CD4-positive, alpha-beta memory T cell (primary cell): ENCODE measurements at regions not wholly inside any gene's neighbourhood (a gene's known extent, or its start where the extent isn't known, plus 50 kb on each side); places are given as distances from the start of the nearest gene placed in this dataset.

Experiments used
- CTCF ChIA-PET: fragments of 350-600 bp; sonication (Branson Sonifier 250); formaldehyde crosslinking; loops from one replicate; lab custom pipeline; 2021; ENCODE audit warnings: inconsistent platforms; ENCODE audit not compliant: partially characterized antibody; lab: Charles Lee
- POLR2A ChIA-PET: fragments of 350-600 bp; sonication (Branson Sonifier 250); formaldehyde crosslinking; loops from one replicate; lab custom pipeline; 2021; ENCODE audit not compliant: partially characterized antibody; lab: Charles Lee
- DNase-seq, 5 donors: peaks; one replicate each; pipeline versions ENCODE4 v3.0.0 to v3.0.0-alpha.2; 2020 to 2022; ENCODE audit warnings: mixed read lengths in 1 of 5
- H3K27ac ChIP-seq: one replicate; pipeline ENCODE4 v1.7.0; 2013; ENCODE audit warnings: low read depth, low read length
- H3K27me3 ChIP-seq: 2 replicates; pipeline ENCODE4 v1.7.0; 2013; ENCODE audit warnings: mild to moderate bottlenecking, low read length, moderate library complexity; ENCODE audit not compliant: insufficient read depth
- H3K36me3 ChIP-seq: 2 replicates; pipeline ENCODE4 v1.7.0; 2013; ENCODE audit warnings: mild to moderate bottlenecking, low read length, moderate library complexity; ENCODE audit not compliant: insufficient read depth
- H3K4me1 ChIP-seq: 2 replicates; pipeline ENCODE4 v1.7.0; 2013; ENCODE audit warnings: mild to moderate bottlenecking, low read length, moderate library complexity; ENCODE audit not compliant: insufficient read depth
- H3K4me3 ChIP-seq, 2 donors: one replicate each; pipeline ENCODE4 v1.7.0; 2013; ENCODE audit warnings: low read length in 2 of 2, mild to moderate bottlenecking in 1 of 2
- H3K9me3 ChIP-seq, 2 donors: one replicate each; pipeline ENCODE4 v1.7.0; 2013; ENCODE audit warnings: low read length in 2 of 2, control low read depth in 1 of 2; ENCODE audit not compliant: control insufficient read depth in 1 of 2
- H3K27ac Mint-ChIP-seq, 7 donors: one replicate each; pipeline ENCODE4 v1.8.0; 2020 to 2021; ENCODE audit warnings: mixed read lengths in 7 of 7, mild to moderate bottlenecking in 6 of 7, inconsistent platforms in 3 of 7, moderate library complexity in 3 of 7
- H3K27me3 Mint-ChIP-seq, 2 donors: one replicate each; pipeline ENCODE4 v1.8.0; 2020 to 2021; ENCODE audit warnings: mixed read lengths in 2 of 2
- H3K36me3 Mint-ChIP-seq, 2 donors: one replicate each; pipeline ENCODE4 v1.8.0; 2020 to 2021; ENCODE audit warnings: mixed read lengths in 2 of 2, inconsistent platforms in 1 of 2, mild to moderate bottlenecking in 1 of 2
- H3K4me1 Mint-ChIP-seq, 4 donors: one replicate each; pipeline ENCODE4 v1.8.0; 2020 to 2021; ENCODE audit warnings: mixed read lengths in 4 of 4, mild to moderate bottlenecking in 1 of 4
- H3K4me3 Mint-ChIP-seq, 8 donors: one replicate each; pipeline ENCODE4 v1.8.0; 2020 to 2021; ENCODE audit warnings: mixed read lengths in 8 of 8, mild to moderate bottlenecking in 7 of 8, moderate library complexity in 6 of 8, inconsistent platforms in 3 of 8
- H3K9me3 Mint-ChIP-seq, 8 donors: one replicate each; pipeline ENCODE4 v1.8.0; 2020 to 2021; ENCODE audit warnings: mixed read lengths in 8 of 8, mild to moderate bottlenecking in 5 of 8, inconsistent platforms in 3 of 8, moderate library complexity in 1 of 8
- intact Hi-C: fragments of 100-400 bp; cut with micrococcal nuclease; formaldehyde crosslinking; loops from one replicate; pipeline ENCODE4 v1.15.1; 2023

DNA sequence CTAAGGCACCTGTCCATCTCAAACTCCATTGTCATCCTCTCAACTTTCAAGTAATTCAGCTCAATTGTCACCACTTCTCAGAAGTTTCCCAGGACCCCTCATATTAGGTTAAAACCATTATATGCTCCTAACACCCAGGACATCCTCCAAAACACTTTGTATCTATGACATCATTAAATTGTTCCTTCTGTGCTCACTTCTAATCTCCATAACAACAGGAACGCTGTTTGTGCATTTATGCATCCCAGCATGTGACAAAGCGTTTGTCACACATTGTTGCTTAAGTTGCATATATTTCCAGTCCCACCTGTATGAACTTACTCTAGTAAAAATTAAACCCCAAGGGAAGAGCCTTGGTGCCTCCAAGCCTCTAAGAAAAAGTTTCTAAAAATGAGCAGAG is 133.9 kb downstream of the TBX5 start:
- intact Hi-C loops: no loop called here
- Histone ChIP-seq H3K27ac (no peak overlapping the region), H3K9me3 (no peaks in the 10 kb centered on the region), H3K4me1 (no peaks in the 10 kb centered on the region), H3K4me3 (no peak overlapping the region), H3K27me3 (no peaks in the 10 kb centered on the region), H3K36me3 (no peaks in the 10 kb centered on the region)
- Mint-ChIP-seq H3K9me3 (peaks cover 0 to 4% (median 0%) of the 10 kb centered on the region in 8 donors), H3K4me3 (no peak overlapping the region), H3K27ac (no peak overlapping the region), H3K27me3 (no peaks in the 10 kb centered on the region), H3K36me3 (no peaks in the 10 kb centered on the region), H3K4me1 (no peaks in the 10 kb centered on the region)
- no peak for DNase-seq
- CTCF ChIA-PET: no interaction called here
- POLR2A ChIA-PET: no interaction called here

GRCh38 chr12:114269153-114269552 is 136.8 kb downstream of the TBX5 start:
- Mint-ChIP-seq H3K27me3 (no peaks in the 10 kb centered on the region), H3K9me3 (peaks cover 0 to 5% (median 0%) of the 10 kb centered on the region in 8 donors), H3K36me3 (no peaks in the 10 kb centered on the region), H3K4me1 (no peaks in the 10 kb centered on the region), H3K4me3 (no peak overlapping the region), H3K27ac (no peak overlapping the region)
- no peaks in the 10 kb centered on the region for H3K9me3 ChIP-seq
- intact Hi-C loops: no loop called here
- no peaks in the 10 kb centered on the region for H3K36me3 ChIP-seq
- no peak overlapping the region for H3K4me3 ChIP-seq
- CTCF ChIA-PET: no interaction called here
- DNase-seq: peak in 1 of 5 donors; percentile 35
- no peaks in the 10 kb centered on the region for H3K4me1 ChIP-seq
- H3K27ac ChIP-seq: no peak overlapping the region
- POLR2A ChIA-PET: no interaction called here
- no peaks in the 10 kb centered on the region for H3K27me3 ChIP-seq

- H3K4me3 ChIP-seq: no peak overlapping the region
- H3K4me3 Mint-ChIP-seq: no peak overlapping the region
- no peaks in the 10 kb centered on the region for H3K4me1 Mint-ChIP-seq
- no peak for DNase-seq
- no peaks in the 10 kb centered on the region for H3K36me3 Mint-ChIP-seq
- no peak overlapping the region for H3K27ac ChIP-seq
- H3K9me3 ChIP-seq: no peaks in the 10 kb centered on the region
- CTCF ChIA-PET: no interaction called here
- no peaks in the 10 kb centered on the region for H3K36me3 ChIP-seq
- no peaks in the 10 kb centered on the region for H3K4me1 ChIP-seq
- H3K27ac Mint-ChIP-seq: no peak overlapping the region
- intact Hi-C loops: no loop called here
- no peaks in the 10 kb centered on the region for H3K27me3 Mint-ChIP-seq
- POLR2A ChIA-PET: no interaction called here
- no peaks in the 10 kb centered on the region for H3K27me3 ChIP-seq
- H3K9me3 Mint-ChIP-seq: peaks cover 0 to 7% (median 0%) of the 10 kb centered on the region in 8 donors
Measured at GRCh38 chr12:114266536-114266935, 139.4 kb downstream of the TBX5 start.

GRCh38 chr12:114265036-114265435 is 140.9 kb downstream of the TBX5 start:
- no peaks in the 10 kb centered on the region for H3K4me1 ChIP-seq
- no peaks in the 10 kb centered on the region for H3K27me3 ChIP-seq
- no peak for DNase-seq
- H3K4me1 Mint-ChIP-seq: no peaks in the 10 kb centered on the region
- no peaks in the 10 kb centered on the region for H3K36me3 Mint-ChIP-seq
- peaks cover 0 to 7% (median 0%) of the 10 kb centered on the region in 8 donors for H3K9me3 Mint-ChIP-seq
- no peaks in the 10 kb centered on the region for H3K27me3 Mint-ChIP-seq
- intact Hi-C loops: no loop called here
- no peak overlapping the region for H3K4me3 ChIP-seq
- POLR2A ChIA-PET: no interaction called here
- CTCF ChIA-PET: no interaction called here
- H3K4me3 Mint-ChIP-seq: no peak overlapping the region
- no peaks in the 10 kb centered on the region for H3K9me3 ChIP-seq
- H3K27ac Mint-ChIP-seq: no peak overlapping the region
- H3K36me3 ChIP-seq: no peaks in the 10 kb centered on the region
- H3K27ac ChIP-seq: no peak overlapping the region

DNA sequence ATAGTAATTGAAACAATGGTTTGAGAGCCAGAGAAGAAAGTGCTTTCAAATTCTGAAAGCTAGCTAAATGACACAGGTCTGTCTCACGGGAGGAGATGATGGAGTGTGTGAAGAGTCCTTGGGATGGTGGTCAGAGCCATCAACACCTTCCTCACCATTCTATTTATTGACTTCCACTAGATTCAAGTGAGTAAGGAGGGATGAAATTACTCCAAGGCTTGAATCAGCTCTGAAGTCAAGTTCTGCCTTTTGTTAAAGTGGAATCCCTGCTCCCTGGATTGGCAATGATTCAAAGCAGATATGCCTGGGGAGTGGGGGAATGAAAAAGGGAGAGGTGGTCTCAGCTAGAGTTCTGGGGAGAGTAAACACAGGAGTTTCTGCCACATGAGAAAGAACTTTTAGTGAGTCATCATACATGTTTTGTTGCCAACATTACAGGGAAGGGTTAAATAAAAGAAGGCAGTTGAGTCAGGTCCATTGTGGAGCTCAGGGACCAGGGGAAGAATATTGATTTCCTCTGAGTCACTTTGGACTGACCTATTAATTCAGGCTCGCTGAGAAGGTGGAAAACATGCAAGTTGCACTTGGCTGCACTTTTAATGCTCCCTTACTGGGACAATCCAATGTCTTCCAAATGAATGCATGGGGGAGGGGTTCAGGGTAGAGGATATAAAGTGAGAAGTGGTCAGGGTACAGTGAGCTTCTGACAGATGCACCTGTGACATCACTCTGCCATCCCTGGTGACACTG is 142.7 kb downstream of the TBX5 start:
- H3K27me3 Mint-ChIP-seq: no peaks in the 10 kb centered on the region
- H3K4me3 Mint-ChIP-seq: no peak overlapping the region
- no peaks in the 10 kb centered on the region for H3K36me3 Mint-ChIP-seq
- no peaks in the 10 kb centered on the region for H3K36me3 ChIP-seq
- POLR2A ChIA-PET: no interaction called here
- no peak overlapping the region for H3K27ac ChIP-seq
- intact Hi-C loops: no loop called here
- peak overlapping the region in 1 of 7 donors; percentile 23 for H3K27ac Mint-ChIP-seq
- H3K27me3 ChIP-seq: no peaks in the 10 kb centered on the region
- no peak overlapping the region for H3K4me3 ChIP-seq
- H3K4me1 Mint-ChIP-seq: no peaks in the 10 kb centered on the region
- DNase-seq: no peak
- H3K9me3 ChIP-seq: no peaks in the 10 kb centered on the region
- no peaks in the 10 kb centered on the region for H3K4me1 ChIP-seq
- H3K9me3 Mint-ChIP-seq: peaks cover 0 to 7% (median 0%) of the 10 kb centered on the region in 8 donors
- CTCF ChIA-PET: no interaction called here

GRCh38 chr12:114257687-114258086 is 148.3 kb downstream of the TBX5 start:
- Mint-ChIP-seq H3K36me3 (no peaks in the 10 kb centered on the region), H3K27me3 (peaks cover 0 to 2% of the 10 kb centered on the region in 2 donors), H3K27ac (no peak overlapping the region), H3K9me3 (peaks cover 0 to 10% (median 4%) of the 10 kb centered on the region in 8 donors), H3K4me1 (no peaks in the 10 kb centered on the region), H3K4me3 (no peak overlapping the region)
- POLR2A ChIA-PET: no interaction called here
- Histone ChIP-seq H3K27me3 (no peaks in the 10 kb centered on the region), H3K27ac (no peak overlapping the region), H3K4me3 (no peak overlapping the region), H3K4me1 (no peaks in the 10 kb centered on the region), H3K9me3 (no peaks in the 10 kb centered on the region), H3K36me3 (no peaks in the 10 kb centered on the region)
- CTCF ChIA-PET: no interaction called here
- DNase-seq: no peak
- intact Hi-C loops: no loop called here

GRCh38 chr12:114254998-114255397 is 150.9 kb downstream of the TBX5 start:
- Histone ChIP-seq H3K9me3 (no peaks in the 10 kb centered on the region), H3K36me3 (no peaks in the 10 kb centered on the region), H3K27me3 (no peaks in the 10 kb centered on the region), H3K4me3 (no peak overlapping the region), H3K27ac (no peak overlapping the region), H3K4me1 (no peaks in the 10 kb centered on the region)
- H3K4me3 Mint-ChIP-seq: no peak overlapping the region
- CTCF ChIA-PET: no interaction called here
- peaks cover 0 to 4% of the 10 kb centered on the region in 2 donors for H3K27me3 Mint-ChIP-seq
- no peak overlapping the region for H3K27ac Mint-ChIP-seq
- intact Hi-C loops: no loop called here
- no peaks in the 10 kb centered on the region for H3K4me1 Mint-ChIP-seq
- POLR2A ChIA-PET: no interaction called here
- H3K36me3 Mint-ChIP-seq: no peaks in the 10 kb centered on the region
- peaks cover 0 to 14% (median 7%) of the 10 kb centered on the region in 8 donors for H3K9me3 Mint-ChIP-seq
- no peak for DNase-seq
